Ishikawa (cell line): ENCODE measurements at regions not wholly inside any gene's neighbourhood (a gene's known extent, or its start where the extent isn't known, plus 50 kb on each side); places are given as distances from the start of the nearest gene placed in this dataset.

Source experiments
- CEBPB ChIP-seq: IDR thresholded peaks from 2 replicates; pipeline ENCODE4 v1.6.1; 2012
- CREB1 ChIP-seq: IDR thresholded peaks from 2 replicates; pipeline ENCODE4 v1.6.1; 2012; ENCODE audit warnings: low read depth
- EGR1 ChIP-seq: IDR thresholded peaks from 2 replicates; pipeline ENCODE4 v1.6.1; 2012
- MAX ChIP-seq: IDR thresholded peaks from 2 replicates; pipeline ENCODE4 v1.6.1; 2012
- REST ChIP-seq: IDR thresholded peaks from 2 replicates; pipeline ENCODE4 v1.6.1; 2012; ENCODE audit warnings: low read depth, mild to moderate bottlenecking
- TAF1 ChIP-seq: IDR thresholded peaks from 2 replicates; pipeline ENCODE4 v1.6.1; 2012; ENCODE audit warnings: low read depth, mild to moderate bottlenecking
- YY1 ChIP-seq: IDR thresholded peaks from 2 replicates; pipeline ENCODE4 v1.6.1; 2012; ENCODE audit warnings: low read depth

GRCh38 chr5:40291338-40291737 lies 388.4 kb upstream of the PTGER4 start:
- TF ChIP-seq YY1 = no peak
- TF ChIP-seq CEBPB = no peak
- TF ChIP-seq REST = no peak
- no peak for TF ChIP-seq TAF1
- no peak for TF ChIP-seq CREB1
- no peak for TF ChIP-seq EGR1
- no peak for TF ChIP-seq MAX
